HEK293 (cell line): ENCODE measurements at regions not wholly inside any gene's neighbourhood (a gene's known extent, or its start where the extent isn't known, plus 50 kb on each side); places are given as distances from the start of the nearest gene placed in this dataset.

Source experiments
- CTCF ChIP-seq: fragments of 450-650 bp; formaldehyde crosslinking; IDR thresholded peaks from 2 replicates; pipeline ENCODE4 v1.5.1; 2016; ENCODE audit warnings: missing biosample characterization, missing genetic modification characterization
- ELK4 ChIP-seq: IDR thresholded peaks from 2 replicates; pipeline ENCODE4 v1.6.1; 2011; ENCODE audit warnings: mild to moderate bottlenecking, low read depth, low read length, borderline replicate concordance
- PRDM10 ChIP-seq: fragments of 450-650 bp; formaldehyde crosslinking; IDR thresholded peaks from 2 replicates; pipeline ENCODE4 v1.5.1; 2016; ENCODE audit warnings: missing biosample characterization, missing genetic modification characterization
- RBAK ChIP-seq: fragments of 450-650 bp; formaldehyde crosslinking; IDR thresholded peaks from 2 replicates; pipeline ENCODE4 v1.5.1; 2016; ENCODE audit warnings: missing biosample characterization, missing genetic modification characterization
- REST ChIP-seq: fragments of 450-650 bp; formaldehyde crosslinking; IDR thresholded peaks from 2 replicates; pipeline ENCODE4 v1.5.1; 2016; ENCODE audit warnings: missing biosample characterization, missing genetic modification characterization
- ZBTB49 ChIP-seq: fragments of 450-650 bp; formaldehyde crosslinking; IDR thresholded peaks from 2 replicates; pipeline ENCODE4 v1.5.1; 2016; ENCODE audit warnings: missing biosample characterization, missing genetic modification characterization, low read depth
- ZNF10 ChIP-seq: fragments of 450-650 bp; formaldehyde crosslinking; IDR thresholded peaks from 2 replicates; pipeline ENCODE4 v1.5.1; 2017; ENCODE audit warnings: missing biosample characterization, missing genetic modification characterization
- ZNF18 ChIP-seq: fragments of 450-650 bp; formaldehyde crosslinking; IDR thresholded peaks from 2 replicates; pipeline ENCODE4 v1.5.1; 2016; ENCODE audit warnings: missing biosample characterization, missing genetic modification characterization
- ZNF26 ChIP-seq: fragments of 450-650 bp; formaldehyde crosslinking; IDR thresholded peaks from 2 replicates; pipeline ENCODE4 v1.5.1; 2016; ENCODE audit warnings: missing biosample characterization, missing genetic modification characterization
- ZNF747 ChIP-seq: fragments of 450-650 bp; formaldehyde crosslinking; IDR thresholded peaks from 2 replicates; pipeline ENCODE4 v1.5.1; 2016; ENCODE audit warnings: missing biosample characterization, missing genetic modification characterization

- TF ChIP-seq ZNF10 (tag by site-specific recombination), result no peak
- TF ChIP-seq ZNF26, result no peak
- TF ChIP-seq ZNF747 (tag by site-specific recombination), result no peak
- no peak for TF ChIP-seq REST (tag by site-specific recombination)
- TF ChIP-seq ZNF18 (tag by site-specific recombination), result no peak
- no peak for TF ChIP-seq ZBTB49 (tag by site-specific recombination)
- TF ChIP-seq RBAK (tag by site-specific recombination), result no peak
- no peak for TF ChIP-seq PRDM10 (tag by site-specific recombination)
- TF ChIP-seq CTCF, result no peak
- TF ChIP-seq ELK4, result no peak
Measured at GRCh38 chr2:160876765-160877164, 283.5 kb upstream of the TANK start.
